ENCODE measurements at regions not wholly inside any gene's neighbourhood (a gene's known extent, or its start where the extent isn't known, plus 50 kb on each side); places are given as distances from the start of the nearest gene placed in this dataset.

- TF ChIP-seq CTCF (IDR thresholded peaks at IDR 0.05): no peak
- no peak for TF ChIP-seq ZFX (IDR thresholded peaks at IDR 0.05; ENCODE audit: borderline replicate concordance)
These were observed 489.5 kb upstream of the PKN2 start for GRCh38 chr1:88194542-88194941.
